HepG2 (cell line): ENCODE measurements at regions not wholly inside any gene's neighbourhood (a gene's known extent, or its start where the extent isn't known, plus 50 kb on each side); places are given as distances from the start of the nearest gene placed in this dataset.

ENCODE experiments used
- MAFK ChIP-seq, 2 experiments: IDR thresholded peaks in 1 of 2; conservative IDR thresholded peaks in 1 of 2; 2 replicates each; pipeline ENCODE4 v1.6.1; 2011; ENCODE audit warnings: improper control_type of control experiment in 2 of 2, low read length in 2 of 2
- REXO4 ChIP-seq: sonication (generic); formaldehyde crosslinking; IDR thresholded peaks from 2 replicates; pipeline ENCODE4 v1.8.0; 2022; ENCODE audit warnings: missing genetic modification reagents, mild to moderate bottlenecking, borderline replicate concordance
- ZNF577 ChIP-seq: sonication (generic); formaldehyde crosslinking; IDR thresholded peaks from 2 replicates; pipeline ENCODE4 v1.4.0; 2020; ENCODE audit warnings: mild to moderate bottlenecking, low read depth, missing genetic modification reagents, borderline replicate concordance
- ZNF589 ChIP-seq: sonication (generic); formaldehyde crosslinking; conservative IDR thresholded peaks from 2 replicates; pipeline ENCODE4 v1.8.0; 2022; ENCODE audit warnings: mild to moderate bottlenecking, moderate library complexity, missing genetic modification reagents
- ZNF792 ChIP-seq: IDR thresholded peaks from 2 replicates; pipeline ENCODE4 v1.6.1; 2016
- TF ChIP-seq, protein P1 (sequence below): sonication (generic); formaldehyde crosslinking; IDR thresholded peaks from 2 replicates; pipeline ENCODE4 v1.5.0; 2020; ENCODE audit warnings: mild to moderate bottlenecking, missing genetic modification reagents, moderate library complexity

DNA sequence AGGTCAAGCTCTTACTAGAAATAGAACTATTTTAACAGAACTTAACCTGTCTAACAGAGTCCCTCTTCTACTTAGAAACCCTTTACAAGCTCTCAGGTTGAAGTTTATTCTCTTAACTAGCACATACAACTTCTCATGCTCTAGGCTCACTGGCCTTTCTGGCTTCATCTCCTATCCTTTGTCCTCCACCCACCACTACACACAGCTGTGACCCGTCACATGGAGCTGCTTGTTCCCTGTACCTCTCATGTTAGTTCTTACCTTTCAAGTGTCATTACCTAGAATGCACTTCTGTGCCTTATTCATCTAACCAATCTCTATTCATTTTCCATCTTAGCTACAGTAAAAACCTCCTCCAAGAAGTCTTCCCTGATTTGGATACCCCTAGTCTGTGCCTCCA is 89.4 kb upstream of the APC start:
- no peak for TF ChIP-seq MAFK (conservative IDR thresholded peaks at IDR 0.05 in 1 of 2, IDR thresholded peaks at IDR 0.05 in 1 of 2; ENCODE audit: low read length in 2 of 2)
- TF ChIP-seq, protein P1, sequence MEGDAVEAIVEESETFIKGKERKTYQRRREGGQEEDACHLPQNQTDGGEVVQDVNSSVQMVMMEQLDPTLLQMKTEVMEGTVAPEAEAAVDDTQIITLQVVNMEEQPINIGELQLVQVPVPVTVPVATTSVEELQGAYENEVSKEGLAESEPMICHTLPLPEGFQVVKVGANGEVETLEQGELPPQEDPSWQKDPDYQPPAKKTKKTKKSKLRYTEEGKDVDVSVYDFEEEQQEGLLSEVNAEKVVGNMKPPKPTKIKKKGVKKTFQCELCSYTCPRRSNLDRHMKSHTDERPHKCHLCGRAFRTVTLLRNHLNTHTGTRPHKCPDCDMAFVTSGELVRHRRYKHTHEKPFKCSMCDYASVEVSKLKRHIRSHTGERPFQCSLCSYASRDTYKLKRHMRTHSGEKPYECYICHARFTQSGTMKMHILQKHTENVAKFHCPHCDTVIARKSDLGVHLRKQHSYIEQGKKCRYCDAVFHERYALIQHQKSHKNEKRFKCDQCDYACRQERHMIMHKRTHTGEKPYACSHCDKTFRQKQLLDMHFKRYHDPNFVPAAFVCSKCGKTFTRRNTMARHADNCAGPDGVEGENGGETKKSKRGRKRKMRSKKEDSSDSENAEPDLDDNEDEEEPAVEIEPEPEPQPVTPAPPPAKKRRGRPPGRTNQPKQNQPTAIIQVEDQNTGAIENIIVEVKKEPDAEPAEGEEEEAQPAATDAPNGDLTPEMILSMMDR, result no peak
- TF ChIP-seq ZNF792 (CRISPR knock-in tag), result no peak
- TF ChIP-seq ZNF589 (CRISPR knock-in tag), result no peak
- no peak for TF ChIP-seq REXO4
- TF ChIP-seq ZNF577 (CRISPR knock-in tag), result no peak
